GM12801 (cell line): ENCODE measurements at regions not wholly inside any gene's neighbourhood (a gene's known extent, or its start where the extent isn't known, plus 50 kb on each side); places are given as distances from the start of the nearest gene placed in this dataset.
A peak's percentile ranks its signal among the peaks of the same experiment; 100 is the strongest.

ENCODE experiments used
- CTCF ChIP-seq: IDR thresholded peaks from one replicate; pipeline ENCODE4 v1.5.1; 2011; ENCODE audit warnings: control low read depth; ENCODE audit not compliant: insufficient read length; ENCODE audit errors: extremely low read depth

GRCh38 chr18:51617572-51618260 lies 420.2 kb upstream of the MEX3C start:
- TF ChIP-seq CTCF, result no peak

GRCh38 chr18:51619283-51619682 lies 421.8 kb upstream of the MEX3C start:
- TF ChIP-seq CTCF, result no peak

- peak; percentile 26 for TF ChIP-seq CTCF
Observed at GRCh38 chr18:51621113-51621863, 423.8 kb upstream of the MEX3C start.

- TF ChIP-seq CTCF, result no peak
Observed at GRCh38 chr18:51621864-51622160, 424.3 kb upstream of the MEX3C start.

GRCh38 chr18:51622702-51623101 lies 425.2 kb upstream of the MEX3C start:
- TF ChIP-seq CTCF, result no peak

- no peak for TF ChIP-seq CTCF
Observed at GRCh38 chr18:51623653-51624052, 426.2 kb upstream of the MEX3C start.

- no peak for TF ChIP-seq CTCF
Observed at GRCh38 chr18:51630706-51631105, 433.2 kb upstream of the MEX3C start.
